ENCODE measurements at regions not wholly inside any gene's neighbourhood (a gene's known extent, or its start where the extent isn't known, plus 50 kb on each side); places are given as distances from the start of the nearest gene placed in this dataset.

GRCh38 chr1:164064501-164064900 lies 494.5 kb upstream of the PBX1 start:
- 46% methylated on average over 2 of the region's 2 CpGs for WGBS, 2 donors
- no peak for ATAC-seq (ENCODE audit: low FRiP score)
- DNase-seq = no peak

DNA sequence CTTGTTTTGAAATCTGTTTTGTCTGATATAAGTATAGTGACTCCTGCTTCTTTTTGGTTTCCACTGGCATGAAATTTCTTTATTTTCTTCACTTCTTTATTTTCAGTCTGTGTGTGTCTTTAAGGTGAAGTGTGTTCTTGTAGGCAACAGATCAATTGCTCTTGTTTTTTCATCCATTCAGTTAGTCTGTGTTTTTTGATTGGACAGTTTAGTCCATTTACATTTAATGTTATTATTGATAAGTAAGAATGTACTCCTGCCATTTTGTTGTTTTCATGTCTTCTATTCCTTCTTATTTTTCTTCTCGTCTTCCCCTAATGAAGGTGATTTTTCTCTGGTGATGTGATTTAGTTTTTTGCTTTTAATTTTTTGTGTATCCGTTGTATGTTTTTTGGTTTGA lies 487.7 kb upstream of the PBX1 start:
- H3K9me3 ChIP-seq (ENCODE audit: control insufficient read depth, low read length) = no peaks in the 10 kb centered on the region
- DNase-seq (no peak), ATAC-seq (ENCODE audit: low FRiP score) (no peak)
- H3K27ac ChIP-seq (ENCODE audit: low read depth in 1 of 2, low read length in 2 of 2) = no peak overlapping the region
- no peaks in the 10 kb centered on the region for H3K4me1 ChIP-seq (ENCODE audit: control insufficient read depth in 1 of 2, insufficient read depth in 2 of 2, low read length in 2 of 2)
- 92 to 95% methylated on average over 2 of the region's 2 CpGs for WGBS, 2 donors
- H3K36me3 ChIP-seq (ENCODE audit: control insufficient read depth in 1 of 2, insufficient read depth in 2 of 2, low read length in 1 of 2) = no peaks in the 10 kb centered on the region
- H3K27me3 ChIP-seq (ENCODE audit: control insufficient read depth in 1 of 2, insufficient read depth in 2 of 2, low read length in 1 of 2) = no peaks in the 10 kb centered on the region
- intact Hi-C loops (cut with DNase I) = no loop called here
- no peak overlapping the region for H3K4me3 ChIP-seq (ENCODE audit: low read length in 2 of 2)

More at GRCh38 chr1:164064501-164064900, 494.5 kb upstream of the PBX1 start:
- Histone ChIP-seq H3K27ac (ENCODE audit: low read depth in 1 of 2, low read length in 2 of 2) (no peak overlapping the region), H3K9me3 (ENCODE audit: control insufficient read depth, low read length) (no peaks in the 10 kb centered on the region), H3K4me1 (ENCODE audit: control insufficient read depth in 1 of 2, insufficient read depth in 2 of 2, low read length in 2 of 2) (no peaks in the 10 kb centered on the region), H3K4me3 (ENCODE audit: low read length in 2 of 2) (no peak overlapping the region), H3K27me3 (ENCODE audit: control insufficient read depth in 1 of 2, insufficient read depth in 2 of 2, low read length in 1 of 2) (no peaks in the 10 kb centered on the region), H3K36me3 (ENCODE audit: control insufficient read depth in 1 of 2, insufficient read depth in 2 of 2, low read length in 1 of 2) (no peaks in the 10 kb centered on the region)
- intact Hi-C loops (cut with DNase I) = no loop called here

GRCh38 chr1:164086832-164087231 lies 472.2 kb upstream of the PBX1 start:
- no peaks in the 10 kb centered on the region for H3K36me3 ChIP-seq (ENCODE audit: control insufficient read depth in 1 of 2, insufficient read depth in 2 of 2, low read length in 1 of 2)

DNA sequence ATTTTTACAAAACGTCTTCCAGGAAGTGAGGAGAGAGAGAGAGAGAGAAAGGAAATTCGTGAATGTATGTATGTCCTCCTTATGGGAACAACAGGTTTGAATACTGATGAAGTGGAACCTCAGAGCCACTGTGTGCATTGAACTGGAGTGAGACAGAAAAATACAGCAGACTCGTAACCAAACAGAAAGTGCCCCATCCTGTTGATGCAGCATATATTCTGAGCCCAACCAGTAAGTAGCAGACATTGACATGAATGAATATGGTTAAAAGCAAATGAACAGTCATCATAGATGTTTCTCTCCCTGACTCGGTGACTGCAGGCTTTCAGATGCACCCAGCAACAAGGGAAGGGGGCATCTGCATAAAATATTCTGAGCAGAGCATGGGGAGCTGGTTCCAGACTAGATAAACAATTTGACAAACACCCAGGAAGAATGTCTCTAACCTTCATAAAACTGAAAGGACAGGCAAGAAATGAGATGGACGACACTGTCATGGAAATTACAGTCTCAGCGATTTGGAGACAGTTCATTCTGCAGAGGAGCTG lies 471.0 kb upstream of the PBX1 start:
- no peak overlapping the region for H3K4me3 ChIP-seq (ENCODE audit: low read length in 2 of 2)
- no peaks in the 10 kb centered on the region for H3K36me3 ChIP-seq (ENCODE audit: control insufficient read depth in 1 of 2, insufficient read depth in 2 of 2, low read length in 1 of 2)
- no peak overlapping the region for H3K27ac ChIP-seq (ENCODE audit: low read depth in 1 of 2, low read length in 2 of 2)
- peaks cover 1% of the 10 kb centered on the region for H3K9me3 ChIP-seq (ENCODE audit: control insufficient read depth, low read length)
- intact Hi-C loops (cut with DNase I) = no loop called here
- H3K4me1 ChIP-seq (ENCODE audit: control insufficient read depth in 1 of 2, insufficient read depth in 2 of 2, low read length in 2 of 2) = no peaks in the 10 kb centered on the region
- WGBS, 2 donors = 37 to 40% methylated on average over 6 of the region's 6 CpGs
- no peaks in the 10 kb centered on the region for H3K27me3 ChIP-seq (ENCODE audit: control insufficient read depth in 1 of 2, insufficient read depth in 2 of 2, low read length in 1 of 2)
- ATAC-seq (ENCODE audit: low FRiP score) (no peak), DNase-seq (no peak)

More at GRCh38 chr1:164086832-164087231, 472.2 kb upstream of the PBX1 start:
- H3K4me3 ChIP-seq (ENCODE audit: low read length in 2 of 2) = no peak overlapping the region
- H3K4me1 ChIP-seq (ENCODE audit: control insufficient read depth in 1 of 2, insufficient read depth in 2 of 2, low read length in 2 of 2) = no peaks in the 10 kb centered on the region
- H3K27ac ChIP-seq (ENCODE audit: low read depth in 1 of 2, low read length in 2 of 2) = no peak overlapping the region
- intact Hi-C loops (cut with DNase I) = no loop called here
- DNase-seq = no peak
- H3K9me3 ChIP-seq (ENCODE audit: control insufficient read depth, low read length) = no peaks in the 10 kb centered on the region
- ATAC-seq (ENCODE audit: low FRiP score) = no peak
- H3K27me3 ChIP-seq (ENCODE audit: control insufficient read depth in 1 of 2, insufficient read depth in 2 of 2, low read length in 1 of 2) = no peaks in the 10 kb centered on the region

- ATAC-seq (ENCODE audit: low FRiP score) (no peak), DNase-seq (no peak)
Measured at GRCh38 chr1:164092603-164093353, 466.2 kb upstream of the PBX1 start.

GRCh38 chr1:164093543-164093942 lies 465.4 kb upstream of the PBX1 start:
- 79 to 85% methylated on average over 2 of the region's 2 CpGs for WGBS, 2 donors
- Histone ChIP-seq H3K4me3 (ENCODE audit: low read length in 2 of 2) (no peak overlapping the region), H3K9me3 (ENCODE audit: control insufficient read depth, low read length) (peaks cover 5% of the 10 kb centered on the region), H3K36me3 (ENCODE audit: control insufficient read depth in 1 of 2, insufficient read depth in 2 of 2, low read length in 1 of 2) (no peaks in the 10 kb centered on the region), H3K27ac (ENCODE audit: low read depth in 1 of 2, low read length in 2 of 2) (no peak overlapping the region), H3K27me3 (ENCODE audit: control insufficient read depth in 1 of 2, insufficient read depth in 2 of 2, low read length in 1 of 2) (no peaks in the 10 kb centered on the region), H3K4me1 (ENCODE audit: control insufficient read depth in 1 of 2, insufficient read depth in 2 of 2, low read length in 2 of 2) (no peaks in the 10 kb centered on the region)
- DNase-seq (no peak), ATAC-seq (ENCODE audit: low FRiP score) (no peak)
- intact Hi-C loops (cut with DNase I) = no loop called here

More at GRCh38 chr1:164092603-164093353, 466.2 kb upstream of the PBX1 start:
- H3K36me3 ChIP-seq (ENCODE audit: control insufficient read depth in 1 of 2, insufficient read depth in 2 of 2, low read length in 1 of 2) = no peaks in the 10 kb centered on the region
- H3K4me3 ChIP-seq (ENCODE audit: low read length in 2 of 2) = no peak overlapping the region
- H3K27ac ChIP-seq (ENCODE audit: low read depth in 1 of 2, low read length in 2 of 2) = no peak overlapping the region
- 77 to 80% methylated on average over 4 of the region's 4 CpGs for WGBS, 2 donors
- no peaks in the 10 kb centered on the region for H3K4me1 ChIP-seq (ENCODE audit: control insufficient read depth in 1 of 2, insufficient read depth in 2 of 2, low read length in 2 of 2)
- intact Hi-C loops (cut with DNase I) = no loop called here
- peaks cover 5% of the 10 kb centered on the region for H3K9me3 ChIP-seq (ENCODE audit: control insufficient read depth, low read length)
- H3K27me3 ChIP-seq (ENCODE audit: control insufficient read depth in 1 of 2, insufficient read depth in 2 of 2, low read length in 1 of 2) = no peaks in the 10 kb centered on the region

DNA sequence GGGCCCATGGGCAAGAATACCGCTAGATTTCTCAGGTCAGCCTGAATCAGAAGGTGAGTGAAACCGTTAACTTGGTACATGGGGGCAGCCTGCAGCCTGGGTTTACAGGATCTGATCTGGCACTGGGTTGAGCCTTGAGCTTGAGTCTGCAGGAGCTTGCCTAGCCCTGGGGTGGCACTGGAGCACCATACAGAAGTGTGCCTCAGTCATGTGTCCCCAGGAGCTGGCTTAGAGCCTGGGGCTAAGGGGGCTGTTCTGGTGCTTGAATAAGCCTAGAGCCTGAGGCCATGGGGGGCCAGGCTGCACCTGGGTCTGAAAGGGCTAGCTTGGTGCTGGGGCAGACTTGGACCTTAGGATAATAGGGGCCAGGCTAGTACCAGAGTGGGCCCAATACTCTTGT lies 457.2 kb upstream of the PBX1 start:
- 93 to 94% methylated on average over 2 of the region's 2 CpGs for WGBS, 2 donors
- peak; percentile 22 for ATAC-seq (ENCODE audit: low FRiP score)

DNA sequence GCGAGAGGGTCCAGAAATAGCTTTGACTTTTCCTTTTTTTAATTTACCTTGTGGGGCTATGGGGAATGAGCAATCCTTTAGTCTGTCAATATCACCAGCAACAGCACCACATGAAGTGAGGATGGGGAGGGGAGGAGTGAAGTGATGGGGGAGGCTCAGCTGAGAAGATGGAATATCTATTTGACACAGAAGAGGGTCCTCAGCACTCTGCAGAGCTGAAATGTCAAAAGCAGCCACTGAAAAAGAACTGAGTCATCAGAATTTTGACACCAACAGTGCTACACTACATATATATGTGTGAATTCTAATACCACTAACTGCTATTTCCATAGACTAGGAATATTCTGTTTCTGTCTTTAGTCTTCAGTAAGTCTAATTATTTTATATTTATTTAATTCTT lies 427.0 kb upstream of the PBX1 start:
- intact Hi-C loops (cut with DNase I) = no loop called here
- no peak for DNase-seq
- Histone ChIP-seq H3K27ac (ENCODE audit: low read depth in 1 of 2, low read length in 2 of 2) (no peak overlapping the region), H3K9me3 (ENCODE audit: control insufficient read depth, low read length) (peaks cover 3% of the 10 kb centered on the region), H3K4me3 (ENCODE audit: low read length in 2 of 2) (no peak overlapping the region), H3K4me1 (ENCODE audit: control insufficient read depth in 1 of 2, insufficient read depth in 2 of 2, low read length in 2 of 2) (no peaks in the 10 kb centered on the region), H3K36me3 (ENCODE audit: control insufficient read depth in 1 of 2, insufficient read depth in 2 of 2, low read length in 1 of 2) (no peaks in the 10 kb centered on the region), H3K27me3 (ENCODE audit: control insufficient read depth in 1 of 2, insufficient read depth in 2 of 2, low read length in 1 of 2) (no peaks in the 10 kb centered on the region)
- WGBS, 2 donors = 43 to 66% methylated on average over 1 of the region's 1 CpG
- ATAC-seq (ENCODE audit: low FRiP score) = no peak

More for the DNA sequence above, 457.2 kb upstream of the PBX1 start:
- Histone ChIP-seq H3K36me3 (ENCODE audit: control insufficient read depth in 1 of 2, insufficient read depth in 2 of 2, low read length in 1 of 2) (no peaks in the 10 kb centered on the region), H3K27ac (ENCODE audit: low read depth in 1 of 2, low read length in 2 of 2) (no peak overlapping the region), H3K4me3 (ENCODE audit: low read length in 2 of 2) (no peak overlapping the region), H3K27me3 (ENCODE audit: control insufficient read depth in 1 of 2, insufficient read depth in 2 of 2, low read length in 1 of 2) (no peaks in the 10 kb centered on the region), H3K4me1 (ENCODE audit: control insufficient read depth in 1 of 2, insufficient read depth in 2 of 2, low read length in 2 of 2) (no peaks in the 10 kb centered on the region), H3K9me3 (ENCODE audit: control insufficient read depth, low read length) (peaks cover 2% of the 10 kb centered on the region)
- DNase-seq = peak in 1 of 2 donors; percentile 62
- intact Hi-C loops (cut with DNase I) = no loop called here

- H3K4me3 ChIP-seq (ENCODE audit: low read length in 2 of 2) = no peak overlapping the region
- DNase-seq = no peak
- no peaks in the 10 kb centered on the region for H3K36me3 ChIP-seq (ENCODE audit: control insufficient read depth in 1 of 2, insufficient read depth in 2 of 2, low read length in 1 of 2)
- ATAC-seq (ENCODE audit: low FRiP score) = no peak
- intact Hi-C loops (cut with DNase I) = no loop called here
- no peak overlapping the region for H3K27ac ChIP-seq (ENCODE audit: low read depth in 1 of 2, low read length in 2 of 2)
- H3K9me3 ChIP-seq (ENCODE audit: control insufficient read depth, low read length) = peaks cover 4% of the 10 kb centered on the region
- H3K27me3 ChIP-seq (ENCODE audit: control insufficient read depth in 1 of 2, insufficient read depth in 2 of 2, low read length in 1 of 2) = no peaks in the 10 kb centered on the region
- H3K4me1 ChIP-seq (ENCODE audit: control insufficient read depth in 1 of 2, insufficient read depth in 2 of 2, low read length in 2 of 2) = no peaks in the 10 kb centered on the region
- 82 to 85% methylated on average over 3 of the region's 3 CpGs for WGBS, 2 donors
Measured at GRCh38 chr1:164137273-164137925, 421.6 kb upstream of the PBX1 start.
